HG03139 (cell line): ENCODE measurements at regions not wholly inside any gene's neighbourhood (a gene's known extent, or its start where the extent isn't known, plus 50 kb on each side); places are given as distances from the start of the nearest gene placed in this dataset.
"Not testable (repeated sequence)": the region's sequence is repeated elsewhere in the genome, so short reads cannot be mapped to it uniquely, and the experiment has no call there.

Experiments
- ATAC-seq: cut with Tn5 transposase; IDR thresholded peaks from one replicate; pipeline ENCODE4 v1.9.1; 2021; ENCODE audit not compliant: unreplicated experiment

- ATAC-seq, result no peak
Observed at GRCh38 chr1:217049721-217050120, 326.5 kb upstream of the ESRRG start.

- no peak for ATAC-seq
Observed at GRCh38 chr1:217049081-217049480, 325.9 kb upstream of the ESRRG start.

GRCh38 chr1:217048104-217048707 is 325.0 kb upstream of the ESRRG start:
- ATAC-seq, result peak; percentile 70

GRCh38 chr1:217040711-217041455 is 317.7 kb upstream of the ESRRG start:
- no peak for ATAC-seq

- no peak for ATAC-seq
Observed at GRCh38 chr1:217039926-217040325, 316.7 kb upstream of the ESRRG start.

GRCh38 chr1:217039139-217039538 is 315.9 kb upstream of the ESRRG start:
- ATAC-seq, result not testable (repeated sequence)

- no peak for ATAC-seq
Observed at GRCh38 chr1:217036757-217037156, 313.5 kb upstream of the ESRRG start.

GRCh38 chr1:217032715-217033367 is 309.6 kb upstream of the ESRRG start:
- no peak for ATAC-seq

GRCh38 chr1:217029281-217030157 is 306.3 kb upstream of the ESRRG start:
- no peak for ATAC-seq

GRCh38 chr1:217027403-217028080 is 304.3 kb upstream of the ESRRG start:
- ATAC-seq, result peak; percentile 95

GRCh38 chr1:217026531-217026930 is 303.3 kb upstream of the ESRRG start:
- no peak for ATAC-seq

GRCh38 chr1:217025381-217025780 is 302.2 kb upstream of the ESRRG start:
- ATAC-seq, result no peak

GRCh38 chr1:217024911-217025310 is 301.7 kb upstream of the ESRRG start:
- ATAC-seq, result no peak

GRCh38 chr1:217021956-217022355 is 298.7 kb upstream of the ESRRG start:
- no peak for ATAC-seq

GRCh38 chr1:217021400-217021799 is 298.2 kb upstream of the ESRRG start:
- no peak for ATAC-seq

GRCh38 chr1:217019475-217019874 is 296.2 kb upstream of the ESRRG start:
- no peak for ATAC-seq

- no peak for ATAC-seq
Observed at GRCh38 chr1:217018648-217019047, 295.4 kb upstream of the ESRRG start.

GRCh38 chr1:217017165-217017564 is 293.9 kb upstream of the ESRRG start:
- no peak for ATAC-seq

GRCh38 chr1:217014066-217014465 is 290.8 kb upstream of the ESRRG start:
- no peak for ATAC-seq

- no peak for ATAC-seq
Observed at GRCh38 chr1:217012659-217013058, 289.4 kb upstream of the ESRRG start.

GRCh38 chr1:217011097-217011496 is 287.9 kb upstream of the ESRRG start:
- no peak for ATAC-seq
